Duodenal mucosa (tissue), 2 donors: ENCODE measurements at regions not wholly inside any gene's neighbourhood (a gene's known extent, or its start where the extent isn't known, plus 50 kb on each side); places are given as distances from the start of the nearest gene placed in this dataset.

Experiments
- H3K27ac ChIP-seq: one replicate; pipeline ENCODE4 v1.7.0; 2013; ENCODE audit warnings: low read depth, low read length
- H3K27me3 ChIP-seq, 2 donors: one replicate each; pipeline ENCODE4 v1.7.0; 2013; ENCODE audit warnings: low read length in 2 of 2, control low read depth in 1 of 2; ENCODE audit not compliant: insufficient read depth in 2 of 2, control insufficient read depth in 1 of 2
- H3K36me3 ChIP-seq, 2 donors: one replicate each; pipeline ENCODE4 v1.7.0; 2013; ENCODE audit warnings: low read length in 2 of 2, control low read depth in 1 of 2; ENCODE audit not compliant: insufficient read depth in 2 of 2, control insufficient read depth in 1 of 2
- H3K4me1 ChIP-seq, 2 donors: one replicate each; pipeline ENCODE4 v1.7.0; 2013; ENCODE audit warnings: low read length in 2 of 2, control low read depth in 1 of 2; ENCODE audit not compliant: insufficient read depth in 2 of 2, control insufficient read depth in 1 of 2
- H3K4me3 ChIP-seq, 2 donors: one replicate each; pipeline ENCODE4 v1.7.0; 2013; ENCODE audit warnings: low read length in 2 of 2, low read depth in 1 of 2
- H3K9ac ChIP-seq, 2 donors: one replicate each; pipeline ENCODE4 v1.7.0; 2013; ENCODE audit warnings: low read length in 2 of 2, low read depth in 1 of 2
- H3K9me3 ChIP-seq, 2 donors: one replicate each; pipeline ENCODE4 v1.7.0; 2013; ENCODE audit warnings: low read length in 2 of 2, control low read depth in 1 of 2; ENCODE audit not compliant: control insufficient read depth in 1 of 2

DNA sequence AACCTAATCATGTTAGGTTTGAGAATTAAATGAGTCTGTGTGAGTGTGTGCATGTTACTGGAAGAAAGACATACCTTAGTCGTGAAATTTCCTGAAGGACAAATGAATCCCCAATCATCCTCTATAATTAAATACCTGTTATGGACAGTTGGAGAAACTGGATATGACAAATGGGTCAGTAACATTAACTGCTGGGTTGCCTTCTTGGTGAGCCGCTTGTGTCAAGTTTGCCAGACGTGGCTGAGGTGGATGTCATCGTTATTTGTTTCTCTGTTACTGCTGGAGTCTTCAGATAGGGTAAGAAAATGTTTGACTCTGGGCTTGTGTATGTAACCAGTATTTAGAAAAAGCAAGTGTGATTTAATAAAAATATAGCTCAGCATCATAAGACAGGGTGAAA, 131.6 kb downstream of the CAND1 start:
- Histone ChIP-seq H3K9ac (no peak overlapping the region), H3K27me3 (no peaks in the 10 kb centered on the region), H3K27ac (no peak overlapping the region), H3K36me3 (no peaks in the 10 kb centered on the region), H3K9me3 (peaks cover 2 to 4% of the 10 kb centered on the region in 2 donors), H3K4me3 (no peak overlapping the region), H3K4me1 (peaks cover 0 to 9% of the 10 kb centered on the region in 2 donors)

DNA sequence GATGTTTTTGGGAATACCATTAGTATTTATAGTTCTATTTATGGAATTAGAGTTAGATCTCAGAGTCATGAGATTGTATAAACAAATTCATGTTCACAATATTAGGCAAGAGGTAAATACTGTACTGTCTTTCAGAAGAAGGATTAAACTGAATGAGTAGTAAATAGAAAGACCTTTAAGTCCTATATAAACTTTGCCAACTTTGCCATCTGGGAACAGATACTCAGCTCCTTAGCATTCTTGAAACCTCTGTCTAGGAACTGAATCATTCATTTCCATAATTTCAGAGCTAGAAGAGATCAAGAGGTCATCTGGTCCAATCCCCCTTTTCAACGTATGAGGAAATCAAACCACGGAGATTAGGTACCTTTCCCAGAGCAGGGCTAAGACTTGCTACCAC, 141.1 kb downstream of the CAND1 start:
- no peaks in the 10 kb centered on the region for H3K36me3 ChIP-seq
- peaks cover 19 to 21% of the 10 kb centered on the region in 2 donors for H3K4me1 ChIP-seq
- H3K9me3 ChIP-seq = no peaks in the 10 kb centered on the region
- no peaks in the 10 kb centered on the region for H3K27me3 ChIP-seq
- no peak overlapping the region for H3K9ac ChIP-seq
- H3K4me3 ChIP-seq = no peak overlapping the region
- no peak overlapping the region for H3K27ac ChIP-seq

GRCh38 chr12:67410667-67411067, 141.5 kb downstream of the CAND1 start:
- H3K9ac ChIP-seq = no peak overlapping the region
- no peaks in the 10 kb centered on the region for H3K36me3 ChIP-seq
- no peak overlapping the region for H3K27ac ChIP-seq
- no peak overlapping the region for H3K4me3 ChIP-seq
- H3K27me3 ChIP-seq = no peaks in the 10 kb centered on the region
- peaks cover 23 to 24% of the 10 kb centered on the region in 2 donors for H3K4me1 ChIP-seq
- H3K9me3 ChIP-seq = no peaks in the 10 kb centered on the region

DNA sequence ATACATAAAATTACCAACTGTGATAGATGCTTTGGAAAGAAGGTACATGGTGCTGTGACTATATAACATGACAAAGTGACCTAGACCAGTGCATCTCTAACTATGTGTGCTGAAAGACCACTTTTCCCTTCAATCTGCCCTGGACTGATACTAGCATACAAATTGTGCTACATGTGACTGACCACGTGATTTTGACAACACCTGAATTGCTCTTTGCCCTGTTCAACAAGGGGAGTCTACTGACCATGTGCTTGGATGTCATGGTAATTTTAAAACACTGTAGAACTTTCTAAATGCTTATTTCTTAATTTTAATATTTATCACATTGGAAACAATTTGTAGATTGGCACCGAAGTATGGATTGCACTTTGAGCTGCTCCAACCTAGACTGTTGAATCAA, 142.4 kb downstream of the CAND1 start:
- Histone ChIP-seq H3K4me3 (no peak overlapping the region), H3K4me1 (peaks cover 24 to 26% of the 10 kb centered on the region in 2 donors), H3K9me3 (no peaks in the 10 kb centered on the region), H3K36me3 (no peaks in the 10 kb centered on the region), H3K9ac (no peak overlapping the region), H3K27ac (no peak overlapping the region), H3K27me3 (no peaks in the 10 kb centered on the region)

DNA sequence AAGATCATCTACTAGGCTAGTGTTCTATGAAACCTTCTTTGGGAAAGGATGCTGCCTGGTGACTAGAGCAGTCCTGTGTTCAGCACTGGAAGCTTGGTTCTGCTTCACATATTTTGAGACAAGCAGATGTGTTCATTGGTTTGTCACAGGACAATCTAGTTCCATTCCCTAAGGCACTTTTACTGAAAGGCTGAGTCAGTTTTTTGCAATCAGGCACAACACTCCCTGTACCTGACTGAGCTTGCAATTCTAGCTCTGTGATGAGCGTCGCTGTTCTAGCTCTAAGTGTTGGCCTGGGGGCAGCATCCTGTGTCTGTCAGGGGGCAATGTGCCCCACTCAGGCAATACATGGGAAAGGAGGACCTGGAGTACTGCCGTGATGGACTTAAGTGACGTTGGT, 144.4 kb downstream of the CAND1 start:
- no peak overlapping the region for H3K4me3 ChIP-seq
- no peak overlapping the region for H3K9ac ChIP-seq
- H3K9me3 ChIP-seq = no peaks in the 10 kb centered on the region
- no peak overlapping the region for H3K27ac ChIP-seq
- peaks cover 24 to 26% of the 10 kb centered on the region in 2 donors for H3K4me1 ChIP-seq
- H3K27me3 ChIP-seq = no peaks in the 10 kb centered on the region
- H3K36me3 ChIP-seq = no peaks in the 10 kb centered on the region

DNA sequence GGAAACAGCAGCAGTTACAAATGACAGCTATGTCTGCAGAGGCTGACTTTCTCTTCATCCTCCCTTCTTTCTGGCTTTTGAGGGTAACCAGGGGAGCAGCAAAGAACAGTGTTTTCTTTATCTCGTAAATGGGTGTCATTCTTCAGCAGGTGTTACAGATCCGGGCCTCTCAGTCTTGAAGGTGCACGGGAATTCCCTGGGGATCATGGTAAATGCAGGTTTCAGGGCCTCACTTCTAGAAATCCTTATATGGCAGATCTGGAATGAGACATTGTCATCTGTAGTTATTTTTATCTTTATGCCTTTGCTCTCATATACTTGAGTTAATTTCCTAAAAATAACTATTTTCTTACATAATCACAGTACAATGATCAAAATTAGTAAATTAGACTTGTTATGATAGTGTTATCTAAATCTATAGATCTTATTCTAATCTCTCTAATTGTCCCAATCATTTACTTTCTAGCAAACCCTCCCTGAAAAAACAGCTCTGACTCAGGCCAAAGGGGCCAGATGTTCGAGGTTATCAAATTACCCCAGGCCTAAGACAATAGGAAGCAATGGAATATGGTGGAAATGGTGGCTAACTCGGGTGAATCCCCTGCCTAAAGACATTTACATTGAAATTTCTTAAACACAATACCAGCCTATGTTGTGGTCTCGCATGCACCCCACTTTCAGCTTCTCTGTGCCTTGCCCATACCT, 145.0 kb downstream of the CAND1 start:
- H3K27me3 ChIP-seq = no peaks in the 10 kb centered on the region
- H3K36me3 ChIP-seq = no peaks in the 10 kb centered on the region
- H3K9ac ChIP-seq = no peak overlapping the region
- peaks cover 24 to 26% of the 10 kb centered on the region in 2 donors for H3K4me1 ChIP-seq
- no peaks in the 10 kb centered on the region for H3K9me3 ChIP-seq
- H3K4me3 ChIP-seq = no peak overlapping the region
- no peak overlapping the region for H3K27ac ChIP-seq

DNA sequence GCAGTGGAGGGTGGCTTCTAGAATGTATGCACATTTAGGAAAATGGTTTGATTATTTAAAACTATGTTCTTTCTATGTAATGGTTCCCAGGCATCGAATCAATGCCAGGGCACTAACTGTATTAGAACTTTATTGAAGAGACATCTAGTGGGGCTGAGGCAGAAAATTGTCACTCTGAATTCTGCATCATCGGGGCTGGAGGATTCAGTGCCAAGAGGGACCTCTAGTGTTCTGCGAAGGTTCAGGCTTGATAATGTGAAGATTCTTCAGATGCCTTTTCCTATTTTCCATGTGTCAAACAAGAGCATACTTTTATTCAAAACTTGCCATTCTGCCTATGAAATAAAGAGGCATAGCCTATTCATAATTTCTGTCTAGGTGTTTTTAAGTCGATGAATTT, 146.3 kb downstream of the CAND1 start:
- Histone ChIP-seq H3K36me3 (no peaks in the 10 kb centered on the region), H3K9ac (no peak overlapping the region), H3K4me1 (peaks cover 19 to 26% of the 10 kb centered on the region in 2 donors), H3K27me3 (no peaks in the 10 kb centered on the region), H3K27ac (no peak overlapping the region), H3K4me3 (no peak overlapping the region), H3K9me3 (no peaks in the 10 kb centered on the region)

DNA sequence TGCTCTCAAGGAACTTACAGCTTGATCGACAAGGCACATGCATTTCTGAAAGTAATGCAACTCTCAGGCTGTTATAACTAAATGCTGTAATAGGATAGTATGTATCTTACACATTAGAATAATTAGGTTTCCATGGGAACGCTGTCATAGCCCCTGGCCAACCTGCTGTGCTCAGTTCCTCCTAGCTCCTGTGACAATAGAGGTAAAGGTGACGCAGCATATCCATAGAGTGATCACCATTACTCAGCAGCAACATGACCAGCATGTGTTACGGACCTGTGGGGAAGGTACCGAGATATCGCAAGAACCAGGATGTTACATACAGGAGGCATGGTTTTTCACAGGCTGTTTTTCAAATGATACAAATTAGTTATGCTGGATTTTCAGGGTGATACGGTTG, 150.7 kb downstream of the CAND1 start:
- Histone ChIP-seq H3K36me3 (no peaks in the 10 kb centered on the region), H3K4me1 (peaks cover 16 to 18% of the 10 kb centered on the region in 2 donors), H3K9me3 (no peaks in the 10 kb centered on the region), H3K27ac (no peak overlapping the region), H3K9ac (no peak overlapping the region), H3K4me3 (no peak overlapping the region), H3K27me3 (no peaks in the 10 kb centered on the region)

GRCh38 chr12:67420506-67420905, 151.3 kb downstream of the CAND1 start:
- H3K27me3 ChIP-seq = no peaks in the 10 kb centered on the region
- no peak overlapping the region for H3K9ac ChIP-seq
- no peaks in the 10 kb centered on the region for H3K36me3 ChIP-seq
- H3K4me3 ChIP-seq = no peak overlapping the region
- H3K9me3 ChIP-seq = no peaks in the 10 kb centered on the region
- H3K4me1 ChIP-seq = peaks cover 12 to 16% of the 10 kb centered on the region in 2 donors
- H3K27ac ChIP-seq = no peak overlapping the region

- Histone ChIP-seq H3K9me3 (no peaks in the 10 kb centered on the region), H3K27me3 (no peaks in the 10 kb centered on the region)
Measured at GRCh38 chr12:67422081-67422480, 152.9 kb downstream of the CAND1 start.

More at GRCh38 chr12:67422081-67422480, 152.9 kb downstream of the CAND1 start:
- Histone ChIP-seq H3K4me1 (peaks cover 20 to 31% of the 10 kb centered on the region in 2 donors), H3K27ac (no peak overlapping the region), H3K4me3 (no peak overlapping the region), H3K36me3 (no peaks in the 10 kb centered on the region), H3K9ac (no peak overlapping the region)
